NCI-H526 (cell line): ENCODE measurements at regions not wholly inside any gene's neighbourhood (a gene's known extent, or its start where the extent isn't known, plus 50 kb on each side); places are given as distances from the start of the nearest gene placed in this dataset.

Experiments
- DNase-seq, 2 experiments: peaks; one replicate each; lab custom pipeline; 2025; lab: John Stamatoyannopoulos, UW

GRCh38 chr6:10305790-10306415 lies 109.0 kb downstream of the TFAP2A start:
- no peak for DNase-seq

DNA sequence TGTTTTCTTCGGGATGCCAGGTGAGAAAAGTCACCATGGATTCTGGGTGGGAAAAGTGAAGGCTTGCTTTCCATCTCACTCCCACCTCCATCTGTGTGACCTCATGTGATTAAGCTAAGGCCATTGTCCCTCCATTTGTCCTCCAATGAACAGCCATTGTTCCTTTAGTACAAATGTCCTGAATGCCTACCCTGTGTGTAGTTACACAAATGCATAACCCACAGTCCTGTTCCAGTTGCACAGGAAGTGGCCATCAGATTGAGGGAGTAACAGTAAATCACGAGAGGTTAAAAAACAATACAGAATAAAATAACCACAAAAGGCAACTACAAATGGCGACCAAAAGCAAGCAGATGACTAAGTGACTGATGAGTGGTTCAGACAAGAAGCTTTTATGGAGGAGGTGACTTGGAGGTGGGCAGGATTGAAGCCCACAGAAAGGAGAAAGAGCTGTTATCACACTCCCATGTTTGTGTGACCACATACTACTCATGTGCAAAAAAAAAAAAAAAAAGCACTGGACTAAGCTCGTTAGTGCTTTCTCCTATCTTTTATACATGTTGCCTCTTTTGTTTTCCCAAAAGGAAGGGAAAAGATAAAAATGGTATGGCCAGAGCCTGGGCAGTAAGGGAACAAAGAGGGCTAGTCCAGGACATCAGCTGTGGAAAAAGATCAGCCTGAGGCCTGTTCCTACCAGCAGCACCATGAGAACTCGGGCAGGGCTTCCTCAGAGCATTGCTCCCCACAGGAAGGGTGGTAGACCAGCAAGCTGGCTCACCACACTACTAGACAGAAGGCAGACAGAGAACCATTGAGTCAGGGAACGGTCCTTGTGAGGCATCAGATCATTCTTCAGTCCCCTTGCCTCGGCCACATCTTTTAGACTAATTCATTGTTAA lies 111.0 kb downstream of the TFAP2A start:
- DNase-seq = no peak

GRCh38 chr6:10302566-10303235 lies 112.2 kb downstream of the TFAP2A start:
- no peak for DNase-seq

GRCh38 chr6:10300071-10300470 lies 114.8 kb downstream of the TFAP2A start:
- DNase-seq = no peak

GRCh38 chr6:10297832-10298231 lies 117.0 kb downstream of the TFAP2A start:
- no peak for DNase-seq

GRCh38 chr6:10278746-10279145 lies 136.1 kb downstream of the TFAP2A start:
- DNase-seq = no peak

- no peak for DNase-seq
Measured at GRCh38 chr6:10276660-10277287, 138.1 kb downstream of the TFAP2A start.

GRCh38 chr6:10276106-10276505 lies 138.8 kb downstream of the TFAP2A start:
- no peak for DNase-seq

DNA sequence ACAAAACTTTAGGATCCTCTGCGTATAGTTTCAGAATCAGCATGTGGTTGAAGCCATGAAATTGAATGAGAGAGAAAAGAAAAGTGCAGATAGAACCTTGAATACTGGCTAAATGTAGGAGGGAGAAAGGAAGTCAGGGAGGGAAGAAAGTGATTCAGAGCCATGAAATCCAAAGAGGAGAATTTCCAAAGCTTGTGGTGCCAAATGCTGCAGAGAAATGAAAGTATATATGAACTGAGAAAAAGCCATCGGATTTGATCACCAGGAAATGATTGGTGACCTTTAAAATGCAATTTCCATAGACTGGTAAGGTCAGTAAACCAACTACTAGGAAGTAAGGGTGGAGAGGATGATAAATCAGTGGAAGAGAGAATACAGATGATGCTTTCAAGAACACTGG lies 142.3 kb downstream of the TFAP2A start:
- no peak for DNase-seq

DNA sequence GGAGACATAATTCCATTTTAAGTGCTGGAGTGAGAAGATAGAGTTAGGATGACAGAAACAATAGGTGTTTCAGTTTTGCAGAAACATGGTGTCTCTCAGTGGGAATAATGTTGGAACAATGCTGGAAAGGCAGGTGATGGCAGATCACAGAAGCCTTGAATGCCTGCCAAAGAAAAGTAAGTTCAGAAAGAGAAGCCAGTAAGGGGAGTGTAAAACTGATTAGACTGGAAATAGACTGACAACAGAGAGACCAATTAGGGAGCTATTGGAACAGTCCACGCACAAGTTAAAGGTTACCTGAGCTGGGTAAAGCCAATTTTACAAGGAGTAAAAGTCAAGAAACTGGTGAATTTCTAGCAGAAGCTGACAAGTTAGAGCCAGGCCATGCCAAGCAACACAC lies 142.9 kb downstream of the TFAP2A start:
- no peak for DNase-seq

GRCh38 chr6:10269814-10270472 lies 144.9 kb downstream of the TFAP2A start:
- no peak for DNase-seq

GRCh38 chr6:10268611-10269310 lies 146.1 kb downstream of the TFAP2A start:
- DNase-seq = no peak

DNA sequence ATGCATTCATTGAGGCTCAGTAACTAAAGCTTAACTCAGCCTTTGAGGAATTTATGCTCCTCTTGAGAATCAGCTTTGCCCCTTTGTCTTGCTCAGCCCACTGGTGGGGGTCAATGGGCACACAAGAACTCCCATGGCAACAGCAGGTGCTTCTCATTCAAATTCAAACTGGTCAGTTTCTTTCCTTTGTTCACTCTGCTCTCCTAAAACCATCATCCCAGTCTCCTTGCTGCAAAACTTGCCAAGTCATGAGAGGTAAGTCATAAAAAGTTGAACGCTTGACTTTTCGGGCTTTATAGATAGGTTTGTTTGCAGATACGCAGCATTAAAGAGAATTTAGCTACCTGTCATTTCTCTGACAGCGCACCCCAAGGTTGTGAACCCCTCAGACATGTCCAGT lies 146.8 kb downstream of the TFAP2A start:
- no peak for DNase-seq

DNA sequence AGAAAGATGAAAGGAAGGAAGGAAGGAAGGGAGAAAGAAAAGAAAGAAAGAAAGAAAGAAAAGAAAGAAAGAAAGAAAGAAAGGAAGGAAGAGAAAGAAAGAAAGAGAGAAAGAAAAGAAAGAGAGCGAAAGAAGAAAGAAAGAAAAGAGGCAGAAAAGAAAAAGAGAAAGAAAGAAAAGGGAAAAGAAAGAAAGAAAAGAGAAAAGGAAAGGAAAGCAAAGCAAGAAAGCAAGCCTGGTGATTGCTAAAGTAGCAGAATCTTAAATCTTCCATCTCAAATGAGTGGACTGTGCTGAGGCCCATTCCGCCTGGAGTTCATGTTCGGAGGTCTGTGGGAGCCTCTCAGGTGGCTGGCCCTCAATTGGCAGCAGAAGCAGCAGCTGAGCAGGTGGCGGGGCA lies 148.4 kb downstream of the TFAP2A start:
- no peak for DNase-seq

DNA sequence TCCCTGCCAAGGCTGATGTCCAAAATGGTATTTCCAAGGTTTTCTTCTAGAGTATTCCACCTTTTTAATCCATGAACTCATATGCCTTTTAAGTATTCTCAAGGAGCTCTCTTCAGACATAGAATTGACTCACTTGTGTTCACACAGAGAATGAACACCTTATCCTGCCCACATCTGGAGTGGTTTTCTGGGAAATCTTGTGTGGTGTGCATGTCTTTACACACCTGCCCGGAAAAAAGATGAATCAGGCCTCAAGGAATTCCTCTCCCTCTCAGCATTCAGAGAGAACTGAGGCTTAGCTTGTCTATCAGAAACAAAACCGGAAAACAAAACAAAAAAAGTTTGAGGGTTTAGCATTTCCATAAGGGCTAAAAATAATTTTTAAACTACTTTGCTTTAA lies 148.8 kb downstream of the TFAP2A start:
- no peak for DNase-seq

DNA sequence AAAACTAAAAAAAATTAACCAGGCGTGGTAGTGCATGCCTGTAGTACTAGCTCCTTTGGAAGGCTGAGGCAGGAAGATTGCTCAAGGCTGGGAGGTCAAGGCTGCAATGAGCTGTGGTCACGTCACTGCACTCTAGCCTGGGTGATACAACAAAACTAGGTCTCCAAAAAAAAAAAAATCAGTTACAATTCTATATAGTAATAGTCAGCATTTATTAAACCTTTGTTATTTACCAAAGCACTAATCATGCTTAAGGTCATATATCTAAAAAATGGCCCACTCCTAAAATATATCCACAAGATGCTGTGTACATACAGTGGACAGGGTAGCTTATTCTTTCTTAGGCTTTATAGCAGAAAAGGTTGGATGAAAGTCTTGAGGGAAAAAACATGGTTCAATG lies 152.4 kb downstream of the TFAP2A start:
- no peak for DNase-seq

GRCh38 chr6:10259671-10260070 lies 155.2 kb downstream of the TFAP2A start:
- DNase-seq = no peak

GRCh38 chr6:10258341-10258740 lies 156.5 kb downstream of the TFAP2A start:
- DNase-seq = no peak

DNA sequence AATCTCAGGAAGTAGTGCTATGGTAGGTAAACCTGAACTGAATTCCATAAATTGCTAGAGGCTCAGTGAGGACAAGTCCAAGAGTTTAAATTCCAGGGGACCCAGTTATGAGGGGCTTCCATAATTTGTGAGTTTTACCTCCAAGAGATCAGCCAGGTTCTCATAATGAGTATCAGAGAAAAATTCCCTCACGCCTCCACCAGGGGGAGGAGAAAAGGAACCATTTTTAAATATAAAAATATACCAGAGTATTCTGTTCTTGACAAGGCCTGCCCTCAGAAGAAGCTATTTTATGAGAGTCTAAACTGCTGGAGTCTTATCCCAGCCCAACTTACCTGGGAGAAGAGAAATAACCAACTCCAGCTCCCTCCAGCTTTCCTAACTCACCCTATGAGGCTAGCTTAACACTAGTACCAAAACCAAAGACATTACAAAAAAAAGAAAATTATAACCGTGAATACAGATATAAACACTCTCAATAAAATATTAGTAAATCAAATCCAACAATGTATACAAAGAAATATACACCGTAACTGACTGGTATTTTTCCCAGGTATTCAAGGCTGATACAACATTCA lies 158.7 kb downstream of the TFAP2A start:
- peak in 1 of 2 experiments; percentile 17 for DNase-seq

- no peak for DNase-seq
Measured at GRCh38 chr6:10250655-10251220, 164.1 kb downstream of the TFAP2A start.
